DMS153 treated with DMSO at 0.1 percent for 48 hours (cell line): ENCODE measurements at regions not wholly inside any gene's neighbourhood (a gene's known extent, or its start where the extent isn't known, plus 50 kb on each side); places are given as distances from the start of the nearest gene placed in this dataset.

Source experiments
- DNase-seq: peaks from one replicate; lab custom pipeline; 2025; ENCODE audit not compliant: unreplicated experiment; lab: John Stamatoyannopoulos, UW

DNA sequence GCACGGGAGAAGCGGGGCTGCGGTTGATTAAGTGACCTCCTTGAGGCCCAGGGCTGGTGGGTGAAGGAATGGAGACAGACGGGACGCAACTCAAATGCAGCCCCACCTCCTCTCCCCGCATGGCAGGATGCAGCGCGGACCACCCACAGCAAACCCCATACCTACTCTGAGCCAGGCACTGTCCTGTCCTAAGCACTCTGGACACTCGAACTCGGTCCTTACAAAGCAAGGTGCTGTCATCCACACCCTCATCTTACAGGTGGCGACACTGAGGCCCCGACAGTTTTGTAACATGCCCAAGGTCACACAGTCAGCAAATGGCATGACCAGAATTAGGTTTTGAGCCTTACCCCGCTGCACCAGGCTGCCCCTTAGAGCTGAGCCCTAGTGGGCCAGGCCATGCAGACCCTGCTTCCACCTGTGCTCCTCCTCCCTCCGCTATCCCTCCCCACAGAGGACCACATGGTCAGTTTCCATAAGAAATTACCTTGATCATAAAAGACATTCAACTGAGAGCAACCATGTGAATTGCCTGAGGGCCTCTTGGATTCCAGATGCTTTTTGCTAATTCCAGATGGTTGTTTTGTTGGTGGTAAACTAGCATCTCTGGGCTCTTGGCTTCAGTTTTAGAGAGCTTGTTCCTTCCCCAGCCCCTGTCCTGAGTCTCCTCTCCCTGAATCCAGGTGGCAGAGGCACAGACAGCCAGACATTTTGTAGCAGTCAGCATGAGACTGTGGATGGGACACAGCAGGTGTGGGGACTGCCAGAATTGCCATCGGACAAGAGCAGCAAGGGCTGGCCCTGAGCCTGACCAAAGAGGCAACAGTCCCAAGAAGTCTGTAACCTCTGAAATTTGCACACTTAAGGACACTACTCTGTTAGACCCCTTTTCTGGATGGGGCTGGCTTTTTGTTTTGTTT is 171.9 kb upstream of the PMEPA1 start:
- no peak for DNase-seq

DNA sequence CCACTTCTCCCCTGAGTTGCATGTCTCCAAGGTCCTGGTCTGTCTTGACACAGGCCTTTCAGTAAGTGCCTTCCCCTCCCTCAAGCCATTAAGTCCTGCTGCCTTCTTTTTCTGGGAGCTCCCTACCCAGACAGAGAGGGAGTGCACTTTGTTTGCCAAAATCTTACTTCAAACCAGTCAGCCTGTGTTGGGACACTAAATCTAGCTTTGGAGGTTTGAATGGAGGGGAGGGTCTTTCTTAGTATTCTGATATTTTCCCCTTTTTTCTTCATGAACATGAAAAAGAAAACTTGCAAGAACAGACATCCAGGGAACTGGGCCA is 170.7 kb upstream of the PMEPA1 start:
- DNase-seq = no peak

DNA sequence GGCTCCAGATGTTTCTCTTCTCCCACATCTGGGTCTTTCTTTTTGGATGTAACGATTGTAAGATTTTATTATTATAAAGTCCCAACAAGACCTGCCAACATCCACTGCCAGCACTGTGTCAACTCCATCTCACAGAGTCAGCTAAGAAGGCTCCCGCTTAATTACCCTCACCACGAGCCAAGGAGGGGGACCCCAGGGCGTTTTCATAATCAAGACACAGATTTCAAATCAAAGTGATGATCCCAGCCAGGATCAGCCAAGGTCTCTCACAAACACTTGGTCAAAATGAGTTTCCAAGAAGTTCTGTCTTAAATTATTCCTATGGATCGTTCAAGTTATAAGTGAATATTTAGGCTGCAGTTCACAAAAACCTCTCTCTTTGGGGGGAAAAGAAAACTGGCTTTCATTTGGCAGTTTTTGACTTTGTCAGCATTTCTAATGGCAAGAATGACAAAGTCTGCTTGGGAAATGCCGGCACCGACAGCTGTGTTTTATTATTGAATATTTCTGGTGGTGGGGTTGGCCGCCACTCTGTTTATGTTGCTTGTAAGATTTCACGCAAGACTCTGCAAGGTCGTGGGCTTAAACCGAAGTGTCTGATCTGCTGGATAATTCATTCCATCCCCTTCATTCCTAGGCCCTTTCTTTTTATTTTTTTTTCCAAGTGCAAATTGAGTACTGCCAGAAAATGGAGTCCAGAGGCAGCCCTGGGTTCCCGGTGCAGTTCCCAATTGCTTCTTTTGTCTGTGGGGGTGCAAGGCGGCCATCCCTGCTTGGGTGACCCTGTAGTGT is 170.2 kb upstream of the PMEPA1 start:
- DNase-seq = no peak

DNA sequence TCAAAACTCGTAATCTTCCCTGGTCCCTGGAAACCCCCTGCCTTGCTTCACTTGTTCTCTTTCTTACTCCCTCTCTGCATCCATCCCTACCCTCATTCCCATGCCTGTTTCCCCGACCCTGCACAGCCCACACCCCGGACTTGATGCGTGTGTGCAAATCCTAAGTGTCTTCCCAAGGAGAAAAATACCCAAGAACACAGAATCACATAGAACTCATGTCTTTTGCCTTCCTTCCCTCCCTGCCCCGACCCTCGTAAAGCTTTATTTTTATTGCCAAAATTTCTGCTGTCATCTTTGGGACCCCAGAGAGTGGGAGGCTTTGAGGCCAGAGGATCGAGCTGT is 169.6 kb upstream of the PMEPA1 start:
- no peak for DNase-seq

DNA sequence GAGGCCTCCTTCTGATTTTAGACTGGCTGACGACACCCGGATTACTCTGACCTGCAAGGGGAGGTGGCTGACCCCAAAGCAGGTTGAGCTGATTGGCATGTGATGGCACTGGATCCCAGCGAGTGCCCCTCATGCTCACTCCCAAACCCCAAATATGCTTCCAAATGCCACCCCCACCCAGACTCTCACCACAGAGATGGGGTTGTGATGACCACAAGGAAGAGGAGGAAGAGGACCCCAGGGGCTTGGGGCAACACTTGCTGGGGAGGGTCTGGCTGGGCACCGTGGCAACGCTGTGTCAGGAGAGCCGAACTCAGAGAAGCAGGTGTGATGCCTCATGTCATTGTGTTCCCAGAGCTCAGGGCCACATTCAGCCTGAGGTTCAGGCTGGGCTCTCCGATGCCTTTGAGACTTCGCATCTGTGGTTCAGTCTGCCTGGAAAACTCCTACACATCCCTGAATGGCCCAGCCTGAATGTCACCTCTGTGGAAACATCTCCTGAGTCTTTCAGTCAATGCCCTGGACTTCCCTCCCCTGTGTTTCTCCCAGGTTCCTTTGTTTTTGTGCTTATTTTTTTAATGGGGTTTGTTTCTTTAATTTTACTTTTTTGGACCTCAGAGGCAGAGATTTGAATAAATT is 169.1 kb upstream of the PMEPA1 start:
- no peak for DNase-seq

DNA sequence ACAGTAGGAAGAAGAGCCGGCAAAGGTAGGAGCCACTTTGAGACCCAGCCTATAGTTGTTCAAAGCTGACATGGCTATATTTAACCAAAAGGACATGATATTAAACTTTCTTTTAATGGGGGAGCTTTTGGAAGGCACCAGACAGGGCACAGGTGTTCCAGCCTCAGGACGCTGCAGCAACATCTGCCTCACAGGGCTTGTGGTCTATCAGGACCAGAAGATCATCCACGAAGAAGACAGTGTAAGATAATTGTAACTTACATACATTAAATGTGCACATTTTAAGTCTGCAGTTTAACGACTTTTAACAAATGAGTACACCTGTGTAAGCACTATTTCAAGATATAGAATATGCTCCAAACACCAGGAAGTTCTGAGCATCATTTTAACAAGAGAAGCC is 168.2 kb upstream of the PMEPA1 start:
- no peak for DNase-seq

DNA sequence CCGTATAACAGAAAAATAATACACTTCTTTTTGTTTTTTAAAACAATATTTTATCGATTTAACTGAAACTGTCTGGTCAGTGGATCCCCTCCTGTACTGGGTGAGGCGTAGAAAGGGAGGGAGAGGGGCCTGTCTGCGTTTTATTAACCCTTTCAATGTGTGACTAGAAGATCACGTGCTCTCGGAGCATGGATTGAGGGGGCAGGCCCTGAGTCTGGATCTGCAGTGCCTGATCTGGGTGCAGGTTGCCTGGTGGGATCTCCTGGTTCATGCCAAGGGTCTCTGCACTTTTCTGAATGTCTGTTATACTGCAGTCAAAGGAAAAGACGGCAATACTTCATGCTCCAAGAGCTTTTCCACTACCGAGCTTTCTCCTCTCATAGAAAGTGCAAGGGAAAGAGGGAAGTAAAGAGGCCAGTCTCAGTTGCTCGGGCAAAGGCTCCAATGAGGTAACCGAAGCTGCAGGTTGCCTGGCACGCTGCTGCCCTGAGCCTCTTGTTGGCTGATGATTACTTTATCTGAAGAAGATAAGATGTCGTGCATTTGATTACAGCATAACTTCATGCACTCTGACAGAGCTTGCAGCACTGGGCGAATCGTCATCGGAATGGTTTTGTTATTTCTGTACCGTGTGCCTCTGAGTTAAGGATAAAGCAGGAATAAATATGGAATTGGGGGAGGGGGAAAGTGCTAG is 167.5 kb upstream of the PMEPA1 start:
- no peak for DNase-seq

DNA sequence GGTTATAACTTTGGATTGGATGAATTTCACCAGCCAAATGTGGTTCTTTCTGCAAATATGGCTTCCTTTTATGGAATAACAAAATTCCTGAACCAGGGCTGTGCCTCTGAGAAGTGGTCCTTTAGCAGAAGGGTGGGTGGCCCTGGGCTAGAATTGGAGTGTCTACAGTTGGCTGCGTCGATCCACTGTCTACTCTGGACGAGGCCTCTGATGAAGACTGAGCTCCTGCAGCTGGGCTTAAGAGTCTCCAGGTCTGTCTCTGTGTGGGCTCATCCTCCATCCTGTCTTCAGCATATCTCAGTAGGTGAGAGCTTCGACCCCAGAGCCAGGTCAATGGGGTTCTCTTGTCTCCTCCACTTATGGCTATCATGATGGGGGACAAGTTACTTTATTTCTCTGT is 166.3 kb upstream of the PMEPA1 start:
- no peak for DNase-seq

DNA sequence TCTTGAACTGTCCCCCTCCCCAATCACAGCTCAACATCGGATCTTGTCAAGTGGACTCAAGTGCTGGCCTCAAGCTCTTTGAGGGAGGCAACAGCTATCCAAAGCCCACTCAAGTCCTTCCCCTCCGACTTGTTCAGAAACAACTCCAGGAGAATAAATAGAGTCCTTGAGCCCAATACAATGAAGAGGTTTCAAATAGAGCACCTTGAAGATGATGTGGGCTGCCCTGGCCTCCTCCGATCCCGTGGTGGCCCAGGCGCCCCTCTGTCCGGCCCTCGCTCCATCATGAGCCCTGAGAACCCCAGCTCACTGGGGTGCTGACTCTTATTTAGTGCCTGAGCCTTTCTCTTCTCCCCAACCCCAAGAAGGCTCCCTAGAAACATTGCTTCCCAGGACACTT is 164.3 kb upstream of the PMEPA1 start:
- DNase-seq = no peak

DNA sequence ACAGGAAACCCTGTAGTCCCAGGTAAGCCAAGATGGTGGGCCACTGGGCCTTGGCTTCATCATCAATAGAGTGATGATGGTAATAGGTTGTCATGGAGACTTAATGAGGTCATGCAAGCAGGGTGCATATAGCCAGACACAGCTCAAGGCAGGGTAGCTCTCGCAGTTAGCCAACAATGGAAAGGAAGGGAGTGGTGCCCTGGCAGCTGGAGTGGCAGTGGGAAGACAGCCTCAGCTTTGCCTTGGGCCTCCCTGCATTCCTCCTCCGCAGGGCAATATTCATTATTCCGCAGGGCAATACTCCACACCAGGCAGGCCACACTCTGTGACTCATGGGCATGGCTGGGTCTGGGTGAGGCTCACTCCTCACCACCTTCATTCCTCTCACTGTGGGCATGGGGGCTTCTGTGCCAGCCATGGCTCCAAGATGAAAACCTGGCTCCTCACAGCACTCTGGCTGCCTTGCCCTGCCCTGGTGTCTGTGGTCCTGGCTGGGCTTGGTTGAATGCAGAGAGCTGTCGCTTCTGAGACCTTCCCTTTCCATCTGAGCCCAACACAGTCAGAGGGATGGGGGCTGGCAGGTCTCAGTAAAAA is 163.1 kb upstream of the PMEPA1 start:
- DNase-seq = no peak

DNA sequence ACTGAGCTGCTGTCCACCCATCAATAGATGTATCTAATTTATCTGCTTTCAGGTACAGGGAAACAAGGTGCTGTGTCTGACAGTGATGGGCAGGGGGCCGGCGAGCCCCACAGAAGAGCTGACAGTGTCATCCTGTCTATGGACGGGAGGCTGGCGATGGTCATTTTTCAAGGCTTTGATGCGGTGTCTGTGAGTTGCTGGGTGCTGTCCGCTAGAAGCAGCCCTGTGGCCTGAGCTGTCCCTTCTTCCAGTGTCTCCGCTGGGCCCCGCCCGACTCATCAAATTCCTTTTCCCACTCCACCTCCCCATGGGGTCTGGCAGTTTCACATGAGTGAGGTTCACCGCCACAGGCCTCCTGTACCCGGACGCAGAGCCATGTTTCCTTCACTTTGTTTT is 161.4 kb upstream of the PMEPA1 start:
- DNase-seq = no peak

DNA sequence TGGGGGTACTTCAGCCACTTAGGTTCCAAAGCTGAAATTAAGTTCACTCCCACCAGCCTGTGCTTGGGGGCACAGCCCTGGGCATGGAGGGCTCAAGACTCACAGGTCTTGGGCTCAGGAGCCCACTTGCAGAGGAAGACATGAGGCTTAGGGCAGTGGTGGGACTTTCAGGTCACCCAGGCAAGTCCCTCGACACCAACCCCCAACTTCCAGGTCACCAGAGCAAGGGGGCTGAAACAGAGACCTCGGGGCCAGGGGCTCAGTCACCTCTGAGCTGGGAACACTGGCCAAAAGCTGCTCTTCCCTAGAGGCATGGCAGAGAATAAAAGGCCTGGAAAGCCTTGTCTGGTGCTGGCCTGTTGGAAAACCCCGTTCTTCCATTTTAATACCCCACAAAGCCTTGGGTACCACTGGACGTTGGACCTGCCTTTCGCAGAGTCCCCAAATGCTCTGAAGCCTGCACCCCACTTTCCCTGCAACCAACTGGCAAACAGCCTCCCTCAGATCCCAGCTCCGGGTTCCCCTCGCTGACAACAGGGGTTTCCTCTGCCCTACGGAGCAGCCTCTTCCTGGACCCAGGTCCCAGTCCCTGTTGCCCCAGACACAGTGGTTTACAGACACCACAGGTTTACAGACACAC is 160.9 kb upstream of the PMEPA1 start:
- no peak for DNase-seq

DNA sequence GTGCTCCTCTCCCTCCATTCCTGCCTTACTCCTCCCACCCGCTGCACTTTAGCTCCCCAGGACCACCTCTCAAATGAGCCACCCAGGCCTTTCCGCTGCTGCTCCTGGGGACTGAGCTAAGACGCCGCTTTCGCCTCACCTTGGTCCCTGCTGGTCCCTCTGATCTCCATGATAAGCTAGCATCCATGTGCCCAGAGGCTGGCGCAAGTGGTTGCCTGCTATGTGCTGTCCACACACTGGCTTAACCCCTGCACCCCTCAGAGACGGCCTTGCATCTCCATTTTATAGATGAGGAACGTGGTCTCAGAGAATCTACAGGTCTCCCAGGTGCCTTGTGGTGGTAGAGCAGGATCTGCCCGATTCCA is 160.1 kb upstream of the PMEPA1 start:
- no peak for DNase-seq

DNA sequence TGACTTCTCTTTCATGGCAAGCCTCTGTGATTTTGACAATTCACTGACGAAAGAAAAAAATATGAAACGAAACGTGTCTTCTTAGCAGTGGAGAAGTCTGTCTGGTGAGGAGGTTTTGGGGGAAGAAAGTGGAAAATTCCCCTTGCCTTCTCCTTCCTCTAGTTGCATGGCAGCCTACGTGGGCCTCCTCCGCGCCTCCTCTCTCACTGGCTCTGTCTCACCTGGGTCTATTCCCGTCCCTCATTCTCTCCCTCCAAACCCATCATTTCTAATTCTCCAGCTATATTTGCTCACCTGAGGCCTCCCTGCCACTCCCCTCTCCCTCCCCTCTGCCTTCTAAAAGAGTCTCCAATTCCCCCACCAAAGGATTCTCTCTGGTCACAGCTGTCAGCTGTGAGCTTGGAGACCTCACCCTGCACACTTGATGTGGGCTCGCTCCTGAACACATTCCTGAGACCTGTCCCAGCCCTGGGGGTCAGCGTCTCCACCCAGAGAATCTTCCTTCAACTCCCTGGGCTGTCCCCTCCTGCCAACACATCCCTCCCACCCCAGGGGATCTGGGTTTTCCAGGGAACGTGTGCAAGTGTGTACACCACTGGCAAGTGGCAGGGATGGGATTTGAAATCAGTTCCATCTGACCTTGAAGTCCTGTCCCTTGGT is 159.6 kb upstream of the PMEPA1 start:
- no peak for DNase-seq

DNA sequence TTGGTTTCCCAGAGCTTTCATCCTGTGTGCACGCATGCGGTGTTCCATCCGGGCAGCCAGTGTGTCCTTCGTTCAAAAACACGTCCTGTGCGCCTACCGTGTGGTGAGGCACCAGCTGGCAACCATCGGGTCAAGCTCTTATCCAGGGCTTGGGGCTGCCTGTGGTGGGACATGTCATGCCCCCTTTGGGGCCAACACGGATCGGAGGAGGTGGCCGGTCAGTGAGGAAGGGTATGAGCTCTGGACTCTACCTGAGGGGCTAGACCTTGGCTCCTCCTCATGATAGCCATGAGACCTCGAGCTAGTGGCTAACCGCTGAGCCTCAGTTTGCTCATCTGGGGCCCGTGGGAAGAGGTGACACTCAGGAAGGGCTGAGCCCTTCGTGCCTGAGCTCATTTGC is 158.5 kb upstream of the PMEPA1 start:
- DNase-seq = no peak

DNA sequence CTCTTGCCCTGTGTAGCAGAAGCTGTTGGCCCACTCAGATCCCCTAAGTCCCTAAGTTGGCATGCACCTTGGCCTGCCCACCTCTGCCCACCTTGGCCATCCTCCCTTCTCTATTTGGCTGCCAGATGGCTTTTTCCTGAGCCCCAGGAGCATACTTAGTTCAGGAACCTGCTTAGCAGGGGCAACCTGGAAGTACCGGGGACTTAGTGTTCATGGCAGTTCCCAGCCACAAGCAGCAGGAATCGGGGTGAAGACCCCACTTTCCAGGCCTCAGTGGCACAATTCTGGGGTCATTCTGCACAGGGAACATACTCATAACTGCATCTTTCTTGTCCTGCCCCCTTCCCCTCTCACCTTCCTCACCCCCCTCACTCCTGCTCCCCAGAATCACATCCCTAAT is 158.0 kb upstream of the PMEPA1 start:
- no peak for DNase-seq

DNA sequence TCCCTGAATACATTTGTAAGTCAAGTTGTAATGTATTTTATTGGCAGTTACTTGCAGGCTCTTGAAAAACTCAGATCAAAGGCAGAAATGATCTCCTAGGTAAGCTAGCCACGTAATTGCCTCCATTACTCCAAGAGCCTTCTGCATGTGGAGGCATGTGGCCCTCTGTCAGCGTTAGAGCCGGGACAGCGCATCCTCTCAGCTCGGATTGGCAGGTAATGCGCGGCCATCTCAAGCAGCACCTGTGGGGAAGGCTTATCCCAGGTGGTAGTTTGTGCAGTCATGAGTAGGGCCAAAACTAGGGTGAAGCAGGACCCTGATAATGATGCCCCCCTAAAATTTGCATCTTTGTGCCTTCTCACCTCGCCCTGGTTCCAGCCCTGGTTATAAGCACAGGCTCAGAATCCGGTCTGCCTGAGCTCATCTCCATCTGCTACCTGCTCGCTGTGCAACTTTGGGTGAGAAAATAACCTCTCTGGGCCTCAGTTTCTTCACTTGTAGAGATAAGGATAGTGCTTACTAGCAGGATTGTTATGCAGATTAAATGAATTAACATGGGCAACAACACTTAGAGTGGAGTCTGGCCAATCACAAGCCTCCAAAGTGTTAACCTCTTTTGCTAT is 157.5 kb upstream of the PMEPA1 start:
- no peak for DNase-seq

DNA sequence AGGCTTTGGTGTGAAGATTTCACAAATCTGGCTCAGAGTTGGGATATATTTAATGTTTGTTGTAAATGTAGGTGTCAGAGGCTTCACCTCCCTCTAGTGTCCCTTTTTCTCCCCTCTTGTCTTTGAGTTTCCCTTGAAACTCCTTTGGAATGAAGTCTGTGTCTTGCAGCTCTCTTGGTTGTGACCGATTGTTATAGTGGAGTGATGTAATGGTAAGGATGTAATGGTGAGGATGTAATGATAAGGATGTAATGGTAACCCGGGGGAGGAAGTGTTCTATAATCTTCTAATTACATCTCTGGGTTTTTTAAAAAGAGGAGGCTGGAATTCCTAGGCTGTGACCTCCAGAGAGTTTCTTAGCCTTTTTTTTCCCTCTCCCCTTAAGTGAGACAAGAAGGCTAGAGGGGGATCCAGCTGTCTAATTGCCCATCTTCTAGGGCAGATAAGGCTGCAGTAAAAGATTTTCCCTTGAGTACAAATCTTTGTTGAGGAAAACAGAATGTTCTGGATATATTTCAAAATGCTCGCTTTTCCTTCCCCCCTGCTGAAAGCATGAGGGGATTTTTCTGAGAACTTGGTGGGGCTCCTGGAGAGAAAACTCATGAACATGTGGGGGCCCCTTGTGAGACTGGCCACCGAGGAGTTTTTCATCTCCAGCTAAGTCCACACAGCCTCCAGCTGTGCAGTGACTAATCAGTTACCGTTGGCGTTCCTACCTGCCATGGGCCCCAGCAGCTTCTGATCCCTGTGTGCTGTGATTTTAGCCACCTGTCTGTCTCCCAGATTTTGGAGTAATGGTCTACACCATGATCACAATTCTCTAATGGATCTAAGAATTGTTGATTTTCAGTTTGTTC is 156.7 kb upstream of the PMEPA1 start:
- DNase-seq = no peak

DNA sequence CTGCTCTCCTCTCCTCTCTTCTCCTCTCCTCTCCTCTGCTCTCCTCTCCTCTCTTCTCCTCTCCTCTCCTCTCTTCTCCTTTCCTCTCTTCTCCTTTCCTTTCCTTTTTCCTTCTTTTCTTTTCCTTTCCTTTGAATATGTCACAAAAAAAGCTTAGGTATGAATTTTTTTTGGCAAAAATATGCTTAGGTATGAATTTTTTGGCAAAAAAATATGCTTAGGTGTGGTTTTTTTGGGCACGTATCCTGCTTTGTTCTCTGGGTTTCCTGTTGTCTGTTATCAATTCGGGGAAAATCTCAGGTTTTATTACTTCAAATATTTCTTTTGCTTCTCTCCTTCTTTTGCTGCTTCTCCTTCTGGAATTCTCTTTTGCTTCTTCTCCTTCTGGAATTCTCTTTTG is 155.5 kb upstream of the PMEPA1 start:
- no peak for DNase-seq
